Activated CD8-positive, alpha-beta memory T cell treated with anti-CD3 and anti-CD28 coated beads, Interleukin-2, amount 10 ng/mL, durations not matched to agents 7 days and 5 days (primary cell): ENCODE measurements at regions not wholly inside any gene's neighbourhood (a gene's known extent, or its start where the extent isn't known, plus 50 kb on each side); places are given as distances from the start of the nearest gene placed in this dataset.
A peak's percentile ranks its signal among the peaks of the same experiment; 100 is the strongest.

ENCODE experiments used
- ATAC-seq: fragments of 150-1000 bp; cut with Tn5 transposase; one replicate; pipeline ENCODE4 v1.10.0; 2021; ENCODE audit warnings: moderate library complexity
- CTCF ChIA-PET: fragments of 350-600 bp; sonication (Branson Sonifier 250); formaldehyde crosslinking; loops from one replicate; lab custom pipeline; 2021; ENCODE audit warnings: antibody characterized with exemption; lab: Charles Lee
- DNase-seq: peaks from one replicate; pipeline ENCODE4 v3.0.0-alpha.2; 2020
- H3K27ac Mint-ChIP-seq: one replicate; pipeline ENCODE4 v1.8.0; 2021; ENCODE audit warnings: mild to moderate bottlenecking, mixed read lengths
- H3K27me3 Mint-ChIP-seq: one replicate; pipeline ENCODE4 v1.8.0; 2021; ENCODE audit warnings: mixed read lengths
- H3K36me3 Mint-ChIP-seq: one replicate; pipeline ENCODE4 v1.8.0; 2021; ENCODE audit warnings: mild to moderate bottlenecking, mixed read lengths
- H3K4me1 Mint-ChIP-seq: one replicate; pipeline ENCODE4 v1.8.0; 2021; ENCODE audit warnings: mixed read lengths
- H3K4me3 Mint-ChIP-seq: one replicate; pipeline ENCODE4 v1.8.0; 2021; ENCODE audit warnings: mild to moderate bottlenecking, moderate library complexity, mixed read lengths
- H3K9me3 Mint-ChIP-seq: one replicate; pipeline ENCODE4 v1.8.0; 2022; ENCODE audit warnings: low read depth, mixed read lengths

DNA sequence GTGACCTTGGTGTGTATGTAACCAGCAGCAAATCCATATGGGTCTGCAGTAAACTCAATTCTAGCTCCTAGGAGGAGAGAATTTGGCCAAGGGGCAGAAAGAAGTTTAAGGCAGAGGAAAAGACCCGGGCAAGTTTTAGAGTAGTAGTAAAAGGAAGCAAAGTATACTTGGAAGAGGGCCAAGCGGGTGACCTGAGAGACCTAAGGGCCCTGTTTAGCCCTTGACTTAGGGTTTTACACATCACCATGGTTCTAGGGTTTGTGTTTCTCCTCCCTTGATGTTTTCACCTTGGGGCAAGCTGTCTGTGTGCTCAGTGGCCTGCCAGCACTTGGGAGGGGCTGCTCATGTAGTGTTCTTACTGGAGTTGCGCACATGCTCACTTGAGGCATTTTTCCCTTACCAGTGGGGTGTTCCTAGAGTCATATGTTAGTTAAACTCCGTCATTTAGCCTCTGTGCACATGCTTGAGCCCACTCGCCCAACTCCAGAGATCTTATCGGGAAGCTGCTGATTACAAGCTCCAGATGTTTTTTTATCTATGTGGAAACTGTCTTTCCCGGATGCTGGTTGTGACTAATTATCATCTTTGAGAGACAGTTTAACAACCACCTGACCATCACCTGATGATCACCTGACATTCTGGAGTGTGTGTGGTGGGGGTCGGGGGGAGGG is 137.6 kb upstream of the PRSS1 start:
- Mint-ChIP-seq H3K4me3 (no peak overlapping the region), H3K27me3 (peaks cover 5% of the 10 kb centered on the region), H3K9me3 (no peaks in the 10 kb centered on the region), H3K36me3 (no peaks in the 10 kb centered on the region), H3K27ac (peak overlapping the region; percentile 52), H3K4me1 (peaks cover 33% of the 10 kb centered on the region)
- DNase-seq (no peak), ATAC-seq (no peak)
- CTCF ChIA-PET: no interaction called here

- Mint-ChIP-seq H3K27me3 (no peaks in the 10 kb centered on the region), H3K4me1 (peaks cover 29% of the 10 kb centered on the region), H3K9me3 (no peaks in the 10 kb centered on the region), H3K36me3 (no peaks in the 10 kb centered on the region), H3K4me3 (no peak overlapping the region), H3K27ac (peak overlapping the region; percentile 36)
- CTCF ChIA-PET: interaction anchor here (0.8 kb wide), 1 partner anchor 201 kb away, joined by 3 read pairs; no protein-coding TSS in a partner anchor
- DNase-seq: no peak
- ATAC-seq: no peak
These were observed 140.4 kb upstream of the PRSS1 start for GRCh38 chr7:142608630-142609428.

GRCh38 chr7:142607351-142607750 is 141.9 kb upstream of the PRSS1 start:
- H3K27me3 Mint-ChIP-seq: no peaks in the 10 kb centered on the region
- H3K36me3 Mint-ChIP-seq: no peaks in the 10 kb centered on the region
- no peaks in the 10 kb centered on the region for H3K9me3 Mint-ChIP-seq
- H3K4me1 Mint-ChIP-seq: peaks cover 28% of the 10 kb centered on the region
- CTCF ChIA-PET: interaction anchor here (0.6 to 1.0 kb wide), 3 partner anchors 26 to 396 kb away, joined by 3 read pairs; no protein-coding TSS in a partner anchor
- no peak for ATAC-seq
- no peak overlapping the region for H3K27ac Mint-ChIP-seq
- no peak for DNase-seq
- no peak overlapping the region for H3K4me3 Mint-ChIP-seq

GRCh38 chr7:142606081-142606480 is 143.2 kb upstream of the PRSS1 start:
- H3K4me1 Mint-ChIP-seq: peaks cover 21% of the 10 kb centered on the region
- CTCF ChIA-PET: no interaction called here
- DNase-seq (no peak), ATAC-seq (no peak)
- no peak overlapping the region for H3K27ac Mint-ChIP-seq
- H3K36me3 Mint-ChIP-seq: no peaks in the 10 kb centered on the region
- no peak overlapping the region for H3K4me3 Mint-ChIP-seq
- no peaks in the 10 kb centered on the region for H3K9me3 Mint-ChIP-seq
- no peaks in the 10 kb centered on the region for H3K27me3 Mint-ChIP-seq

- H3K36me3 Mint-ChIP-seq: no peaks in the 10 kb centered on the region
- no peak for DNase-seq
- no peak overlapping the region for H3K4me3 Mint-ChIP-seq
- H3K27me3 Mint-ChIP-seq: peaks cover 4% of the 10 kb centered on the region
- no peak overlapping the region for H3K27ac Mint-ChIP-seq
- no peak for ATAC-seq
- no peaks in the 10 kb centered on the region for H3K9me3 Mint-ChIP-seq
- CTCF ChIA-PET: interaction anchor here (0.9 to 3.2 kb wide), 14 partner anchors 17 to 217 kb away, joined by 3 to 15 read pairs (median 4); no protein-coding TSS in a partner anchor
- peaks cover 11% of the 10 kb centered on the region for H3K4me1 Mint-ChIP-seq
These were observed 144.6 kb upstream of the PRSS1 start for GRCh38 chr7:142604671-142605070.

- ATAC-seq: peak; percentile 58
- H3K9me3 Mint-ChIP-seq: no peaks in the 10 kb centered on the region
- peaks cover 7% of the 10 kb centered on the region for H3K4me1 Mint-ChIP-seq
- no peak overlapping the region for H3K27ac Mint-ChIP-seq
- CTCF ChIA-PET: interaction anchor here (0.6 to 3.2 kb wide), 24 partner anchors 9 to 399 kb away, joined by 3 to 15 read pairs (median 4); no protein-coding TSS in a partner anchor
- H3K27me3 Mint-ChIP-seq: peaks cover 6% of the 10 kb centered on the region
- H3K36me3 Mint-ChIP-seq: no peaks in the 10 kb centered on the region
- no peak overlapping the region for H3K4me3 Mint-ChIP-seq
- peak; percentile 55 for DNase-seq
These were observed 145.3 kb upstream of the PRSS1 start for GRCh38 chr7:142603870-142604448.

DNA sequence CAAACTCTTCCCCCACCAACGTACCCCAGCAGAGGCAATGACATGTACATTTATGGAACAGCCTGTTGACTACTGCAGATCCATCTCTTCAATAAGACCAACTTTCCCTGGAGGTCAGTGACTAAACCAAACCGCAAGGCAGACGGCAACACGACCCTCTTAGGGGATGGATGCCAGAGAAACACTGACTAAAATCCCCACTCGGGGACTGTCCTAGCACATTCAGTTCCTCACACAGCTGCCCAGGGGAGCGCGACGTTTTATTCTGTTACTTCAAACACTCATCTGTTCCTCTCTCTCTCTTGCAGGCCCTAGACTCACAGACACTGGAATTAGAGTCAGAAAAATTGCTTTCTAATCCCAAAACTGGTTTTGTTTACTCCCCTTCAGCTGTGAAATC is 146.5 kb upstream of the PRSS1 start:
- Mint-ChIP-seq H3K4me1 (peaks cover 5% of the 10 kb centered on the region), H3K9me3 (no peaks in the 10 kb centered on the region), H3K27me3 (peaks cover 6% of the 10 kb centered on the region), H3K4me3 (no peak overlapping the region), H3K36me3 (no peaks in the 10 kb centered on the region), H3K27ac (no peak overlapping the region)
- ATAC-seq (no peak), DNase-seq (no peak)
- CTCF ChIA-PET: interaction anchor here (1.1 to 3.2 kb wide), 5 partner anchors 8 to 401 kb away, joined by 3 to 15 read pairs (median 5); no protein-coding TSS in a partner anchor

DNA sequence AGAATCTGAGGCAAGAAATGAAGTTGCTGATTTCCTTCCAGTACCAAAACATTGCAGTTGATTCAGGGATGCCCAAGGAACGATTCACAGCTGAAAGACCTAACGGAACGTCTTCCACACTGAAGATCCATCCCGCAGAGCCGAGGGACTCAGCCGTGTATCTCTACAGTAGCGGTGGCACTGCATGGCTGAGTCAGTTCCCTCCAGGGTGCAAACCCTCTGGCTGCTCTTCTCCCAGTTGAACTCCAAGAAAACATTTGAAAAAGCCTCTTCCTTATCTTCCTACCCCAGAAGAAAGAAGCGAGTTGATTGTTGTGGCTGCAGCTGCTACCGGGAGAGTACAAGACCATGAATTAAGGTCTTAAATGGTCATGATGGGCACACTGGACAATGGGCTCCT is 147.1 kb upstream of the PRSS1 start:
- no peak overlapping the region for H3K27ac Mint-ChIP-seq
- DNase-seq (no peak), ATAC-seq (no peak)
- no peaks in the 10 kb centered on the region for H3K9me3 Mint-ChIP-seq
- H3K4me1 Mint-ChIP-seq: peaks cover 3% of the 10 kb centered on the region
- H3K4me3 Mint-ChIP-seq: no peak overlapping the region
- CTCF ChIA-PET: interaction anchor here (3.2 kb wide), 1 partner anchor 67 kb away, joined by 15 read pairs; no protein-coding TSS in a partner anchor
- H3K36me3 Mint-ChIP-seq: no peaks in the 10 kb centered on the region
- peaks cover 10% of the 10 kb centered on the region for H3K27me3 Mint-ChIP-seq

- H3K36me3 Mint-ChIP-seq: no peaks in the 10 kb centered on the region
- ATAC-seq: no peak
- H3K4me1 Mint-ChIP-seq: no peaks in the 10 kb centered on the region
- DNase-seq: no peak
- peaks cover 10% of the 10 kb centered on the region for H3K27me3 Mint-ChIP-seq
- no peak overlapping the region for H3K4me3 Mint-ChIP-seq
- CTCF ChIA-PET: interaction anchor here (1.1 to 1.9 kb wide), 2 partner anchors 11 to 40 kb away, joined by 3 to 7 read pairs; no protein-coding TSS in a partner anchor
- H3K9me3 Mint-ChIP-seq: no peaks in the 10 kb centered on the region
- no peak overlapping the region for H3K27ac Mint-ChIP-seq
These were observed 151.0 kb upstream of the PRSS1 start for GRCh38 chr7:142598297-142598696.

- ATAC-seq (no peak), DNase-seq (no peak)
- no peaks in the 10 kb centered on the region for H3K36me3 Mint-ChIP-seq
- CTCF ChIA-PET: interaction anchor here (1.0 to 1.9 kb wide), 3 partner anchors 10 to 62 kb away, joined by 3 to 7 read pairs (median 3); no protein-coding TSS in a partner anchor
- no peak overlapping the region for H3K27ac Mint-ChIP-seq
- peaks cover 10% of the 10 kb centered on the region for H3K27me3 Mint-ChIP-seq
- no peaks in the 10 kb centered on the region for H3K9me3 Mint-ChIP-seq
- H3K4me3 Mint-ChIP-seq: no peak overlapping the region
- H3K4me1 Mint-ChIP-seq: no peaks in the 10 kb centered on the region
These were observed 151.7 kb upstream of the PRSS1 start for GRCh38 chr7:142597547-142597946.

DNA sequence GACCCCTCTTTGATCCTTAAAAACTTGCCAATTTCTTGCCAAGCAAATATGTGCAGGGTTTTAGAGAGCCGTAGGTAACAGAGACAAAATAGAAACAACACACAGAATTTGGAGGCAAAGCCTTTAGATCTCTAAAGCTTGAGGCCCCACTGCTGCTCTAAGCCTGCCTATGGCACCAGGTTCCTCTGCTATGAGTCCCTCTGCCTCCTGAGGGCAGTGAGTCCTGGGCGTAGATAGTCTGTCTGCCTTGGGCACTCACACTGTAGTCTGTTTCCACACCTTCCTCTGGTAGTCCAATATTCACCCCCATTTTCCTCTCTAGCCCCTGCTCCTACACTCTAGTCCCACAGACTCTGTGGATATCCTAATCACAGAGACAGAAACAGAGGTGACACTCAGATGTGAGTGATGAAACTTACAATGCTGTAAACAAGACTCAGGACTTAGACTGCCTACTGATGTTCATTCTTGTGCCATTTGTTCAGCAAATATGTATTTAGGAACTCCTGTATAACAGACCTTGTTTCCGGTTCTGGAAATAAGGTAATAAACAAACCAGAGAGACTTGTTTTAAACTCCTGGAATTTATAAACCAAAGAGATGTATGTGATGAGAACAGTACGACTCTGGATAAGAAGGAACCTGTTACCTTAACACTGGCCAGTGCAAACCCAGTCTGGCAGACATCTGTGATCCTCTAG is 153.3 kb upstream of the PRSS1 start:
- no peak for DNase-seq
- no peak overlapping the region for H3K27ac Mint-ChIP-seq
- no peak for ATAC-seq
- H3K27me3 Mint-ChIP-seq: peaks cover 10% of the 10 kb centered on the region
- H3K36me3 Mint-ChIP-seq: no peaks in the 10 kb centered on the region
- no peak overlapping the region for H3K4me3 Mint-ChIP-seq
- no peaks in the 10 kb centered on the region for H3K4me1 Mint-ChIP-seq
- H3K9me3 Mint-ChIP-seq: no peaks in the 10 kb centered on the region
- CTCF ChIA-PET: no interaction called here

DNA sequence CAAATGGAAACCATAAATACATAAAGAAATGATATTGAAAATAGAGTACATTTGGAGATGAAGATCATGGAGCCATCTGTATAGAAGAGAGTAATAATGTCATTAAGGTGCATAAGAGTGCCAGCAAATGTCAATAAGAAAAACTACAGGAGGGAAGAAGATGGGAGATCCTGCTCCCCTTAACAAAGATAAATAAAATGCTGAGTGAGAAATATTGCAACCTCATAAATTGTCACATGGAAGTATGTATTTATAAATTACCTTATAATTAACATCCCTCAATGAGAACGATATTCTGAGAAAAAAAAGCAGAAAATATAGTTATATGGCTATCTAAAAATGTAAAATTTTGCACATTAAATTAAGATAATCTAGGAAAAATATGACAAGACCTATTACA is 155.2 kb upstream of the PRSS1 start:
- Mint-ChIP-seq H3K27me3 (peaks cover 4% of the 10 kb centered on the region), H3K9me3 (no peaks in the 10 kb centered on the region), H3K4me3 (no peak overlapping the region), H3K36me3 (no peaks in the 10 kb centered on the region), H3K27ac (no peak overlapping the region), H3K4me1 (no peaks in the 10 kb centered on the region)
- CTCF ChIA-PET: interaction anchor here (0.9 to 1.6 kb wide), 2 partner anchors 9 to 219 kb away, joined by 3 to 7 read pairs; no protein-coding TSS in a partner anchor
- no peak for ATAC-seq
- no peak for DNase-seq

GRCh38 chr7:142593106-142593505 is 156.2 kb upstream of the PRSS1 start:
- H3K27ac Mint-ChIP-seq: no peak overlapping the region
- CTCF ChIA-PET: interaction anchor here (1.1 kb wide), 1 partner anchor 11 kb away, joined by 3 read pairs; no protein-coding TSS in a partner anchor
- DNase-seq (no peak), ATAC-seq (no peak)
- no peaks in the 10 kb centered on the region for H3K36me3 Mint-ChIP-seq
- H3K4me3 Mint-ChIP-seq: no peak overlapping the region
- no peaks in the 10 kb centered on the region for H3K9me3 Mint-ChIP-seq
- H3K4me1 Mint-ChIP-seq: no peaks in the 10 kb centered on the region
- peaks cover 4% of the 10 kb centered on the region for H3K27me3 Mint-ChIP-seq
